Hematopoietic multipotent progenitor cell treated with erythropoietin and hydrocortisone succinate and interleukin-3 and kit ligand, for 6 days (in vitro differentiated cells): ENCODE measurements at regions not wholly inside any gene's neighbourhood (a gene's known extent, or its start where the extent isn't known, plus 50 kb on each side); places are given as distances from the start of the nearest gene placed in this dataset.

Experiments used
- DNase-seq: peaks from one replicate; pipeline ENCODE4 v3.0.0-alpha.2; 2015

- no peak for DNase-seq
Observed at GRCh38 chr13:104320446-104320845, 1254.2 kb upstream of the SLC10A2 start.

DNA sequence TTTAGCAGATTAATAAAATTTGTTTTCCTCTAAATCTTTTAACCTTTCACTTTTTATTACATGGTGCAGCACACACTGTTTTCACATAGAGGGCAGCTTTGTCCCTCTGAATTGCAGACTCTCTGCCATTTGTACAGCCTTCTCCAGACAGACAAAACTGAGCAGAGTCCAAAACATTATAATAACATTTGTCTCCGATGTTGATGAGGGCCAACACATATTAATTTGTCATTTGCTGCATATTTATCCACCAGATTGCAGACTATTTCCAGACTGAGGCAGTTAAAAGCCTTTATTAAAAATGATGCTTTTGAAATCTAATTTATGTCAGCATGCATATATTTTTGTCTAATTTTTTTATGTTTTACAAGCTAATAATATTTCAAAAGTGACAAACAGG is 1251.9 kb upstream of the SLC10A2 start:
- no peak for DNase-seq

GRCh38 chr13:104315606-104316005 is 1249.4 kb upstream of the SLC10A2 start:
- no peak for DNase-seq

- DNase-seq: no peak
Observed at GRCh38 chr13:104314926-104315535, 1248.8 kb upstream of the SLC10A2 start.

GRCh38 chr13:104314321-104314720 is 1248.1 kb upstream of the SLC10A2 start:
- DNase-seq: no peak

GRCh38 chr13:104310861-104311260 is 1244.6 kb upstream of the SLC10A2 start:
- no peak for DNase-seq

DNA sequence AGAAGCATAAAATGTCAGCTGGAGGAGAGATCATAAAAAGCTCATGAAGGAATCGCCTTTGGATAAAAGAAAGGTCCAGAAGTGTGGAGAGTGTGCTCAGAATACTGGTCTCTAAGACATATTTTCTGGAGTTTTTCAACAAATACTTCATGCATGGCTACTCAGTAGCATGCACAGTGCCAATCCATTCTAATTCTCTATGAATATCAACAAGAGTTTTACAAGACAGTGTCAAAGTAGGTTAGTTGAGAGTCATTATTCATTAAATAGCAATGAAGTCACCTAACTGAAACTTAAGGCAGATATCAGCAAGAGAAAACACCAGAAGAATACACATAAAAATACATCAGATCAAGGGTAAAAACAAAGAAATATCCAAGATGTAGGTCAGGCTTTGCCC is 1243.2 kb upstream of the SLC10A2 start:
- no peak for DNase-seq

DNA sequence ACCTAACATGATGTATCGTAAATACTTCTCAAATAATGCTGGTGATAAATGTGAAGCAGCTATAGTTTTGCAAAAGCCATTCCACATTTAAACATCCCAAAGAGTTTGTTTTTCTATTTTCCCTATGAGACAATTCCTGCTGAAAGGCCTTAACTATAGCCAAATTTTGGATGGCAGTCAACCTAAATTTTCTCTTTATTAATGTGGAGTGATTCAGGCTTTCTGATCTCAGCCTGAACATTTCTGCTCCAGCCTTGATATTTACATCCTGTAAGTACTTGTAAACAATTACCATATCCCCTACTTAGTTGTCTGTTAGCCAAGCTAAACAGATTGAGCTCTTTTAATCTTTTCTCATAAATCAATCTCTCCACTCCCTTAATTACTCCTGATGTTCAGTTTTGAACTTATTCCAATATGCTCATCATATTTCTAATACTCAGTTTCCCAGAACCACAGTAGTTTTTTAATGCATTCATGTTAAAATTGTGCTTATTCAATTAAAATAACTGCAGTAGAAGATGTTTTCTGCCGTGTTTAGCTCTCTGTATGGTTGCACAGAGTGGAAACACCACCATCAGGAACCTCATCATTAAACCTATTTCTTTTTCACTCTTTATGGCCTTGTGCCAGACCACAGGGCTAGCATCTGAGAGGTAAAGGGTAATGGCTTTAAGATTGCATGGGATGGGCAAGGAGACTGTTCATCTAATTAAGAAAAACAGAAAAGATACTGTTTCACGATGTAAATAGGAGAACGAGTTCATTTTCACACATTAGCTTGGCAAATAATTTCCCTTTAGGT is 1235.2 kb upstream of the SLC10A2 start:
- DNase-seq: no peak

DNA sequence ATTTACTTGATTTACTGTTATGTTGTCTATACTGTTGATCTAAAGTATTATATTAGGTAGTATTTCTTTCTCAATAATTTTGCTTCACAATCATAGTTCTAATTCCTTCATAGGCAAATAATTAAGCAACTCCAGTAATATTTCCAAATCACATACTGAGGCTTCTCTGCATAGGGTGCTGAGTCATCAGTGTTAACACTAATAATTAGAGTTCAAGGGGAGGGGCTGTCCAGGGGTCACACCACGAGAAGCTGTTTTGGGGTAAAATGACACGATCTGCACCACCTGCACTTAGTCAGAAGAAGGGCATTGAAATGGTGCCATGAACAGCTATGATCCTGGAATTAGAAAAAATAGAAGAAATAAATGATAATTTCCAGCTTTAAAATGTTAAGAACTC is 1230.9 kb upstream of the SLC10A2 start:
- DNase-seq: no peak

DNA sequence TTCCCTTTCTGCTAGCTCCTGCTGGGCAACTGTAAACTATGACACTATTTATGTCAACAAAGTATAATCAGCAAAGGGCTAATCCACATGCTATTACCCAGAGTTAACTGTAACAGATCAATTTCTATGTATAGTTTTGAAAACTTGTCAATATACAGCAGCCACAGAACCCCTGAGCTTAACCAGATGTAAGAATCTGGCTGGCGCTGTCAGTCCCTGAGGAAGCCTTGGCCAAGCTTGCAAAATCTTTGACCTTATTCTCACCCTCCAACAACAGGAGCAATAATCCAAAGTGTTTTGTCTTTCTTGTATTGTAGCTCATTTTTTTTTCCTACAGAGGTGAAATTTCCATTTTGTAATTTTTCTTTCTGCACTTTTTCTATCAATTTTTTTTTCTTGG is 1230.1 kb upstream of the SLC10A2 start:
- DNase-seq: no peak

DNA sequence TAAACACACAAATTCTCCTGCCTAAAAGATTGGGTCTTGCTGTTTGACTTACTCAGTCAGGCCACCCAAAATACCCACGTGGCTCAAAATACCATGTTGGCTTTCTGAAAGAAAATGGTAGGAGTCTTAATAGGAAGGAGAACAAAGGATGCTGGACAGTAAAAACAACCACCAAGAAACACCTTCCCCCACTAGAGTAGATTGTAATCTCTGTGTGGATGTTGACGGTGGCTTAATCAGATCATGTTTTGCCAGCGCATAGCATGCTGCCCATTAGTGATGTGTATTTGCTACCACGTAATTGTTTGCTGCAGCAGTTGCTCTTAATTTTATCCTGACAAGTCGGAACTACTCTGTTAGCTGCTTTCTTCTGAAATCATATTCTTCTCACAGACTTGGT is 1229.3 kb upstream of the SLC10A2 start:
- no peak for DNase-seq

DNA sequence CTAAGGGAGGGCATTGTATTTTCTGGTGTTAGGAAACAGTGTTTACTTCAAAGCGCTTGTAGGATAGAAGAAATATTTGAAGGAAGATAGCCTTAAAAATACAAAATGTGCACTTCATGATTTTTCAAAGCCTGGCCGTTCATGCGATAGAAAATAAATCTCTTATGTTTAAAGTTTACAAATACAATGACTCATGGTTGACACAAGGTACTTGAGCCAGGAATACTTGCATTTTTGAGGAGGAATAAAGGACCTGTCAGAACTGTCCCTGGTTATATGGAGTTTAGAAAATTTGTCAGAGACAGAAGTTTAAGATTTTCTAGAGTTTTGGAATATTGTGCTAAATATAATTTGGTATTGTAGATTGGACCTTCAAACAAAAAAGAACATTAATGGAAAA is 1223.2 kb upstream of the SLC10A2 start:
- no peak for DNase-seq

- no peak for DNase-seq
Observed at GRCh38 chr13:104288496-104288895, 1222.3 kb upstream of the SLC10A2 start.

- no peak for DNase-seq
Observed at GRCh38 chr13:104286566-104287290, 1220.5 kb upstream of the SLC10A2 start.

GRCh38 chr13:104281910-104282309 is 1215.7 kb upstream of the SLC10A2 start:
- DNase-seq: no peak

DNA sequence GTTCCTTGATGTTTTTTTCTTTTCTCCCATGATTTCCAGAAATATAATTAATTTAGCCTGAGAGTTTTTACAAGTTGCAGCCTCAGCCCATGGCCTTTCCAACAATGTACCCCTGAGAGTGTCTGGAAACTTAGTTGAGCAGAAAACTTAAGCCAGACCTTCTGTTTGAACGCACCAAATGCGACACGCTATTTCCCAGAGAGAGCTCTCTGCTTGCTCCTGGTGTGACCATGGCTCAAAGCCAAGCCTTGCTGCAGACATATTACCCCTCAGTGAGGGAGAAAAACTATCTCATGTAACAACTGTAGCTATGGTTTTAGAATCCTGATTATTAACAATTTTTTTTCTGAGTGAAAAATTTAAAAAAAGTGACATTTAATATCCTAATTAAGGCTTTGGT is 1204.5 kb upstream of the SLC10A2 start:
- no peak for DNase-seq

DNA sequence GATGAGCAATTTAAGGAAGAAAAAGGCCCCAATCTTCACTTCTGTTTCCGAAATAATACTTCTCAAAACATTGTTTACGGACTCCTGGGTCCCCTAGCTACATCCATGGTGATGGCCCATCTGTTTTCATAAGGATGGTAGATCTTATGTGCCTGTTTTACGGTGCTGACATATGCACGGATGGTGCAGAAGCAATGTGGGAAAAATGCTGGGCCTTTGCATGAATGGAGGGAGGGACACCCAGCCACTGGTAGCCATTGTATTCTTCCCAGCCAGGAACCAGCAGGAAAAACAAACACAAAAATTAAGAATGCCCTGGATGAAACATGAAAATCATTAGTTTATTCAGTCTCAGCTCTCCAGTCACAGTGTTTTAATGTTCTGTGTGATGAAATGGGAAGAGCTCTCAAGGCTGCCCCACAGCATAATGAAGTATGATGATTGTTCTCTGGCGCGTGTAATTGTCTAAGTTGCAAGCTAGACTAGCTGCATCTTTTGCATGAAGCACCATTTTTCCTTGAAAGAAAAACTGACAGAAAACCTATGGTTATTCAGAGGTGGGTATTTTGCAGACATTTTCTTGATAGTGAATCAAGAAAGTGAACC is 1201.1 kb upstream of the SLC10A2 start:
- no peak for DNase-seq

- no peak for DNase-seq
Observed at GRCh38 chr13:104256701-104257100, 1190.5 kb upstream of the SLC10A2 start.

GRCh38 chr13:104253063-104253680 is 1187.0 kb upstream of the SLC10A2 start:
- DNase-seq: peak; percentile 1

DNA sequence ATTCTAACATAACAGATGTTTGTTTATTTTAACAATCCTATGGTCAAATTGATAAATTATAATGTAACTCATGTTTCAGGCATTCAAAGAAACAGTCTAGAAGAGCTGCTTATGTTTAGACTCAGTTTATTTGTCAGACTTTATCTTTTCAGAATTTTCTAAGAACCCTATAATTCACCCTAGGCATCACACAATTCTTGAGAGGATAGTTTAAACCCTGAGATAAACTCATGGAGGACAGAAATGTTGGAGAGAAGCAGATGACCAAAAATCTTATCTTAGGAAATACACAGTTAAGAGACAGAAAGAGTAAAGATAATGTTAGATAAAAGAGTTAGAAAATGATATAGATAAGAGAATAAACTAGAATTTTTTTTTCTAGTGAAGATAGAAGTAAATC is 1185.7 kb upstream of the SLC10A2 start:
- DNase-seq: no peak

DNA sequence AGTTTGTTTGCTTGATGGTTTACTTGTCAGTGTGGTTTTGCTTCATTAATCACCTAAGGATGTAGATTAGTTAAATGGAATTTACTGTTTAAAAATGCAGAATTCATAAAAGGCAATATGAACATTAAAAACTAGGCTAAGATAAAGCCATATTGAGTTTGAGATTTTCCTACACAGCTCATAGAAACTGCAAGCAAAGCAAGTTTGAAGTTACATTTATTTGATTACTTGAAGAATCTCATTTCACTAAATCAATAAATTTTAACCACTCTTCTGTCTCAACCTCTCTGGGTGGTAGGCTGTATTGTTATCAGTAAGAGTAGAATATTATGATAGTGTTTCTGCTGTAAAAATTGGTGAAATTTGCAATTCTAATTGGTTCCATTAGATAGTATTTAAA is 1180.7 kb upstream of the SLC10A2 start:
- no peak for DNase-seq

DNA sequence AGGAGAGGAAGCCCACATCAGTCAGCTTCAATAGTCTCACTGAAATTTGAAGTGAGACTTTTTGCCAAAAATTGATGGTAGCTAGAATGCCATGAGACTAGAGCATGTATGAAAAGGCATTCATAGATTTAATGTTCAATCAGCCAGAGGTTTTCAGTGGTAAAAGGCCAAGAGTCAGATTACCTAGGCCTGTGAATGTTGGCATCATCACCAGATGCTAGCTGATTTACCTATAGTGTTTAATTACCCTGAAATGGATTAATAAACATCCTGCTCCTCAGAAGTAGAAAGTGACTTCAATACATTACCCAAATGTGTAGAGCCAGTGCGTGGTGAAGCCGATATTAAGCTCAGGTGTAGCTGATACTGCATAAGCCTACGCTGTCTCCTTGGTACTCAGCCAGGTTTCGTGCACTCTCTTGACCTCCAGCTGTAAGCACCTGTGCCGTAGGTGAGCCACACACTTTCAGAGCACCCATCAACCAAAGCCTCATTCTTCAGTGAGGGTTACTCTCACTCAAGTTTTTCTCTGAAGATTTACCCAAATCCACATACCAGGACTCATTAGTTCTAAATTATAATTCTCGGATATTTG is 1140.3 kb upstream of the SLC10A2 start:
- DNase-seq: no peak

GRCh38 chr13:104204177-104204576 is 1138.0 kb upstream of the SLC10A2 start:
- peak; percentile 1 for DNase-seq
